K562 (cell line): ENCODE measurements at regions not wholly inside any gene's neighbourhood (a gene's known extent, or its start where the extent isn't known, plus 50 kb on each side); places are given as distances from the start of the nearest gene placed in this dataset.
A peak's percentile ranks its signal among the peaks of the same experiment; 100 is the strongest.

ENCODE experiments used
- CTCF ChIP-seq, 3 experiments: IDR thresholded peaks in 2 of 3; conservative IDR thresholded peaks in 1 of 3; 2 replicates each; pipeline ENCODE4 v1.5.1; 2011 to 2012; ENCODE audit warnings: low read length in 3 of 3, mild to moderate bottlenecking in 3 of 3, control low read depth in 2 of 3, improper control_type of control experiment in 1 of 3, inconsistent platforms in 1 of 3, low read depth in 1 of 3, mixed read lengths in 1 of 3, moderate library complexity in 1 of 3; ENCODE audit not compliant: insufficient read depth in 2 of 3
- EP400 ChIP-seq: fragments of 450-650 bp; IDR thresholded peaks from 2 replicates; pipeline ENCODE4 v1.6.1; 2017; ENCODE audit warnings: antibody characterized with exemption, mild to moderate bottlenecking, moderate library complexity
- HCFC1 ChIP-seq: IDR thresholded peaks from 2 replicates; pipeline ENCODE4 v1.6.1; 2012; ENCODE audit warnings: low read depth, low read length, improper control_type of control experiment
- PHF20 ChIP-seq: fragments of 450-650 bp; IDR thresholded peaks from 2 replicates; pipeline ENCODE4 v1.6.1; 2018; ENCODE audit not compliant: partially characterized antibody
- POLR2A ChIP-seq: fragments of 450-650 bp; conservative IDR thresholded peaks from 2 replicates; pipeline ENCODE4 v1.6.1; 2016
- SMARCA5 ChIP-seq: fragments of 450-650 bp; IDR thresholded peaks from 2 replicates; pipeline ENCODE4 v1.6.1; 2016

DNA sequence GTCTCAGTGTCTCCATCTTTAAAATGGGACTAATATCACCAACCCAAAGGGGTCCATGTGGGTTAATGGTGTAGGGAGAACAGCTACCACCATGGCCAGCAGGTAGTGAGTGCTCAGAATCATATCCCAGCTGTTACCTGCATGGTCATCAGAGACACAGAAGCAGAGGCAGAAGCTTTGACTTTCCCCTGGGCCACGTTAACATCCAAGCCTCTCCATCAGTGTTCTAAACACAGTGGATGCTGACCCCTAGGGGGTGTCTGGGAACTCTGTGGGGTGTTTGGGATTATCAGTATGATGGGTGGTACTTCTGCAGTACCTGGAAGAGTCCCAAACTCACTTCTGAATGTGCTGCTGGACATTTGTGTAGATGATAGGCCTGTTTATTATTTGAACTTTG is 93.6 kb downstream of the GYPC start:
- no peak for TF ChIP-seq SMARCA5
- TF ChIP-seq HCFC1, result no peak
- TF ChIP-seq EP400, result no peak
- TF ChIP-seq CTCF (IDR thresholded peaks at IDR 0.05 in 2 of 3, conservative IDR thresholded peaks at IDR 0.05 in 1 of 3; ENCODE audit: insufficient read depth in 2 of 3, low read depth in 1 of 3, low read length in 3 of 3), result peak; percentile 52 to 73 (median 58)
- no peak for TF ChIP-seq PHF20
- TF ChIP-seq POLR2A, result no peak
